Uterus (tissue), 3 donors: ENCODE measurements at regions not wholly inside any gene's neighbourhood (a gene's known extent, or its start where the extent isn't known, plus 50 kb on each side); places are given as distances from the start of the nearest gene placed in this dataset.

Experiments used
- DNase-seq, 2 donors: peaks; one replicate each; pipeline ENCODE4 v3.0.0-alpha.2; 2019 to 2020
- H3K27ac ChIP-seq, 2 donors: fragments of 200-600 bp; sonication (generic); 1 replicate in 1 of 2; 2 replicates in 1 of 2; pipeline ENCODE4 v1.5.1; 2016 to 2018
- H3K27me3 ChIP-seq, 2 donors: fragments of 200-600 bp; sonication (generic); one replicate each; pipeline ENCODE4 v1.5.1; 2018 to 2019; ENCODE audit warnings: control low read depth in 1 of 2
- H3K36me3 ChIP-seq, 2 donors: fragments of 200-600 bp; sonication (generic); one replicate each; pipeline ENCODE4 v1.5.1; 2019; ENCODE audit warnings: control low read depth in 1 of 2
- H3K4me1 ChIP-seq, 2 donors: fragments of 200-600 bp; sonication (generic); one replicate each; pipeline ENCODE4 v1.5.1; 2018 to 2019; ENCODE audit warnings: control low read depth in 1 of 2
- H3K4me3 ChIP-seq, 2 donors: fragments of 200-600 bp; sonication (generic); 1 replicate in 1 of 2; 2 replicates in 1 of 2; pipeline ENCODE4 v1.5.1; 2018 to 2019; ENCODE audit warnings: mild to moderate bottlenecking in 1 of 2
- H3K9me3 ChIP-seq, 2 donors: fragments of 200-600 bp; sonication (generic); one replicate each; pipeline ENCODE4 v1.5.1; 2019; ENCODE audit warnings: control low read depth in 1 of 2
- POLR2A ChIP-seq, 2 donors: fragments of 450-650 bp; IDR thresholded peaks; one replicate each; pipeline ENCODE4 v1.6.1; 2016; ENCODE audit warnings: antibody characterized with exemption in 2 of 2, mild to moderate bottlenecking in 1 of 2, moderate library complexity in 1 of 2
- intact Hi-C: fragments of 100-400 bp; cut with DNase I; formaldehyde crosslinking; loops from one replicate; pipeline ENCODE4 v1.15.1; 2023; ENCODE audit warnings: low total_unique reads
- TF ChIP-seq, protein P1 (sequence below), 4 experiments: fragments of 200-600 bp in 2 of 4; fragments of 450-650 bp in 2 of 4; sonication (generic) in 2 of 4; IDR thresholded peaks; one replicate each; pipeline ENCODE4 v1.5.1; 2016 to 2019; ENCODE audit warnings: antibody characterized with exemption in 4 of 4, mild to moderate bottlenecking in 2 of 4, moderate library complexity in 1 of 4
- donor health status: DM: yes; HTN: yes; CAD: no.

DNA sequence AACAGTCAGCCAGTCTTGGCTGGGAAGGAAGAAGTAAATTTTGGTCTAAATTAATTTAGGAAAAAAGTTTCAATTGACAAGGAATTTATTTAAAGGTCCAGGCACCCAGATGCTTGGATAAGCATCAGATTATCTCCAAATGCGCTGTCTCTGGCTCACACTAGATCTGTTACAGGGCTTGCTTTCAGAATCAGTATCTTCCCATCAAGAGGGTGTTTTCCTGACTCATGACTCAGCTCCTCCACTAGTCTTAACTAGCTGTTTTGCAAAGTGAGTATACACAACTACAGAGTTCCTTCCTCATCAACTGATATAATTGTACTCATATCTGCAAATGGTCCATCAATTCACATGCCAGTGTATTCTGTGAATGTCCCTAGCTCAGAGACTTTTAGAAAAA is 482.1 kb upstream of the CPEB2 start:
- Histone ChIP-seq H3K9me3 (no peaks in the 10 kb centered on the region), H3K4me3 (no peak overlapping the region), H3K27me3 (no peaks in the 10 kb centered on the region), H3K4me1 (no peaks in the 10 kb centered on the region), H3K36me3 (no peaks in the 10 kb centered on the region), H3K27ac (no peak overlapping the region)
- TF ChIP-seq POLR2A (IDR thresholded peaks at IDR 0.05): no peak
- TF ChIP-seq, protein P1, sequence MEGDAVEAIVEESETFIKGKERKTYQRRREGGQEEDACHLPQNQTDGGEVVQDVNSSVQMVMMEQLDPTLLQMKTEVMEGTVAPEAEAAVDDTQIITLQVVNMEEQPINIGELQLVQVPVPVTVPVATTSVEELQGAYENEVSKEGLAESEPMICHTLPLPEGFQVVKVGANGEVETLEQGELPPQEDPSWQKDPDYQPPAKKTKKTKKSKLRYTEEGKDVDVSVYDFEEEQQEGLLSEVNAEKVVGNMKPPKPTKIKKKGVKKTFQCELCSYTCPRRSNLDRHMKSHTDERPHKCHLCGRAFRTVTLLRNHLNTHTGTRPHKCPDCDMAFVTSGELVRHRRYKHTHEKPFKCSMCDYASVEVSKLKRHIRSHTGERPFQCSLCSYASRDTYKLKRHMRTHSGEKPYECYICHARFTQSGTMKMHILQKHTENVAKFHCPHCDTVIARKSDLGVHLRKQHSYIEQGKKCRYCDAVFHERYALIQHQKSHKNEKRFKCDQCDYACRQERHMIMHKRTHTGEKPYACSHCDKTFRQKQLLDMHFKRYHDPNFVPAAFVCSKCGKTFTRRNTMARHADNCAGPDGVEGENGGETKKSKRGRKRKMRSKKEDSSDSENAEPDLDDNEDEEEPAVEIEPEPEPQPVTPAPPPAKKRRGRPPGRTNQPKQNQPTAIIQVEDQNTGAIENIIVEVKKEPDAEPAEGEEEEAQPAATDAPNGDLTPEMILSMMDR (IDR thresholded peaks at IDR 0.05): no peak
- intact Hi-C loops: no loop called here
- no peak for DNase-seq

GRCh38 chr4:14524276-14524675 is 478.0 kb upstream of the CPEB2 start:
- DNase-seq: no peak
- intact Hi-C loops: no loop called here
- no peaks in the 10 kb centered on the region for H3K36me3 ChIP-seq
- no peak overlapping the region for H3K27ac ChIP-seq
- no peaks in the 10 kb centered on the region for H3K4me1 ChIP-seq
- H3K9me3 ChIP-seq: no peaks in the 10 kb centered on the region
- H3K4me3 ChIP-seq: no peak overlapping the region
- H3K27me3 ChIP-seq: no peaks in the 10 kb centered on the region
- no peak for TF ChIP-seq POLR2A (IDR thresholded peaks at IDR 0.05)
- TF ChIP-seq, protein P1 (IDR thresholded peaks at IDR 0.05): no peak

DNA sequence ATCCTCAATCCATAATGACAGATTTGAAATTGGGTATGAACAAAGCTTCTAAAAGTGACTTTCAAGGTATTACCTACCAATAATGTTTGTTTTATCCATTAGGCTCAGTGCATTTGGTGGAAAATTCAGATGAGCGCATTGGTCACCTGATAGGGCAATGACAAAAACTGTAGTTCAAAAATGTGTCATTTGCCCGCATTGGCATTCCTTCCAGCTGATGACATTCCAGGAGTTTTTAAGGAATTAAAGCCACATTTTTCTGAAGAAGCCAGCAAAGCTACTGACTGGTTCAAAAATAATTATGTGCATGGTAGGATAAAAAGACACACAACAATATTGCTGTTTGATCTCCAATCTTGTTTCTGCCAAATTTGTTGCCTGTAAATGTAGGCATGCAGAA is 473.4 kb upstream of the CPEB2 start:
- Histone ChIP-seq H3K4me3 (no peak overlapping the region), H3K4me1 (no peaks in the 10 kb centered on the region), H3K36me3 (no peaks in the 10 kb centered on the region), H3K27ac (no peak overlapping the region), H3K9me3 (no peaks in the 10 kb centered on the region), H3K27me3 (no peaks in the 10 kb centered on the region)
- TF ChIP-seq POLR2A (IDR thresholded peaks at IDR 0.05): no peak
- TF ChIP-seq, protein P1 (IDR thresholded peaks at IDR 0.05): no peak
- intact Hi-C loops: no loop called here
- no peak for DNase-seq

GRCh38 chr4:14529653-14530052 is 472.6 kb upstream of the CPEB2 start:
- intact Hi-C loops: no loop called here
- Histone ChIP-seq H3K27ac (no peak overlapping the region), H3K9me3 (no peaks in the 10 kb centered on the region), H3K36me3 (no peaks in the 10 kb centered on the region), H3K27me3 (no peaks in the 10 kb centered on the region), H3K4me1 (no peaks in the 10 kb centered on the region), H3K4me3 (no peak overlapping the region)
- no peak for TF ChIP-seq POLR2A (IDR thresholded peaks at IDR 0.05)
- TF ChIP-seq, protein P1 (IDR thresholded peaks at IDR 0.05): no peak
- no peak for DNase-seq

GRCh38 chr4:14532436-14532835 is 469.8 kb upstream of the CPEB2 start:
- DNase-seq: no peak
- intact Hi-C loops: no loop called here
- TF ChIP-seq, protein P1 (IDR thresholded peaks at IDR 0.05): no peak
- TF ChIP-seq POLR2A (IDR thresholded peaks at IDR 0.05): no peak
- H3K27ac ChIP-seq: no peak overlapping the region
- no peak overlapping the region for H3K4me3 ChIP-seq
- no peaks in the 10 kb centered on the region for H3K36me3 ChIP-seq
- no peaks in the 10 kb centered on the region for H3K27me3 ChIP-seq
- H3K4me1 ChIP-seq: no peaks in the 10 kb centered on the region
- H3K9me3 ChIP-seq: no peaks in the 10 kb centered on the region
